HG03439 (cell line): ENCODE measurements at regions not wholly inside any gene's neighbourhood (a gene's known extent, or its start where the extent isn't known, plus 50 kb on each side); places are given as distances from the start of the nearest gene placed in this dataset.

Source experiments
- ATAC-seq: cut with Tn5 transposase; IDR thresholded peaks from one replicate; pipeline ENCODE4 v1.9.1; 2021; ENCODE audit warnings: mild to moderate bottlenecking, moderate library complexity; ENCODE audit not compliant: unreplicated experiment

- ATAC-seq = no peak
These were observed 304.9 kb downstream of the TMEM167A start for GRCh38 chr5:82772281-82772680.

- no peak for ATAC-seq
These were observed 311.0 kb downstream of the TMEM167A start for GRCh38 chr5:82766206-82766605.

DNA sequence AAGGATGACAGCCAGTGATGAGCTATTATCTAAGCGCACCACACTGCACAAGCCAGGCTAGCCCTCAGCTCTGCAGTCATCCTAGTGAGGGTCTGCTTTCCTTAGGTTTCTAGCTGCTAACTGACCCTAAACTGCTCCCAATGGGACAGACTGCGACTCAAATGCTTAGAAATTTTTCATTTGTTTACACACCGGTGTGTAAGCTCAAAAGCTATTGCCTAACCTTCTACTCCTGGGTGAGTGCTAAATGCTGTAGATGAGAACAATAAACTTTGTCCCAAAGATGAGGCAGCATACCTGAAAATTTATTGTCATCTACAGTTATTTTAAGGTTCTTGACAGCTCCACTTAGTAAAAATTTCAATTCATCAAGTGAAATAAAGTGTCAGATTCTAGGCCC lies 311.4 kb downstream of the TMEM167A start:
- no peak for ATAC-seq

GRCh38 chr5:82760856-82761255 lies 316.3 kb downstream of the TMEM167A start:
- ATAC-seq = no peak

DNA sequence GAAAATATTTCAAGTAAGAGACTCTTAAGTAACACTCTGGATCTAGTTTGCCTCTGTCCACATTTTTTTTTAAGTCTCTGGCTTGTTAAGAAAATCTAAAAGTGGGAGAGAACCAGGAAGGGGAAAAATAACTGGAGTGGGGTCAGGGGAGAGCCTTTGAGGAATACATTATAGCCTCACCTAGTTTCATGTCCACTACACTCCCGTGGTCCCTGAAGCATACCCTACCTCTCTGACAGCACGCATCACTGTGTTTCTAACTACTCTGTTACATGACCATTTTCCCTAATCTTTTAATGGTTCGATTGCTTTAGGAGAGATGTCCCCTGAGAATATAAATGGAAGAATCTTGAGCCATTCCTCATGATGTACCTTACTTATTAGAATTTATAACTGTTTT lies 318.3 kb downstream of the TMEM167A start:
- ATAC-seq = no peak

DNA sequence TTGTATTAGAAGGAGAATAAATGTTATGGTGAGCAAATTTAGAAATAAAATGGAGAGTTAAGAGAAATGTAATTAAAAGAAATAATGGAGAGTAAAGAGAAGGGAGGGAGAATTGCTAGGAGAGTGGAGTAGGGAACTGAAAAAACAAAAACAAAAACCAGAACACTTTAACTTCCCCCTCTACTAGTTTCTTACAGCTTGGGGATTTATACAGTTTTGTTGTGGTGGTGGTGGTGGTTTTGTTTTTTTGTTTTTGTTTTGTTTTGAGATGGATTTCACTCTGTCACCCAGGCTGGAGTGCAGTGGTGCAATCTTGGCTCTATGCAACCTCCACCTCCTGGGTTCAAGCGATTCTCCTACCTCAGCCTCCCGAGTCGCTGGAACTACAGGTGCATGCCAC lies 322.4 kb downstream of the TMEM167A start:
- peak; percentile 77 for ATAC-seq

- no peak for ATAC-seq
These were observed 323.0 kb downstream of the TMEM167A start for GRCh38 chr5:82754036-82754746.

- ATAC-seq = no peak
These were observed 323.8 kb downstream of the TMEM167A start for GRCh38 chr5:82753374-82753773.

DNA sequence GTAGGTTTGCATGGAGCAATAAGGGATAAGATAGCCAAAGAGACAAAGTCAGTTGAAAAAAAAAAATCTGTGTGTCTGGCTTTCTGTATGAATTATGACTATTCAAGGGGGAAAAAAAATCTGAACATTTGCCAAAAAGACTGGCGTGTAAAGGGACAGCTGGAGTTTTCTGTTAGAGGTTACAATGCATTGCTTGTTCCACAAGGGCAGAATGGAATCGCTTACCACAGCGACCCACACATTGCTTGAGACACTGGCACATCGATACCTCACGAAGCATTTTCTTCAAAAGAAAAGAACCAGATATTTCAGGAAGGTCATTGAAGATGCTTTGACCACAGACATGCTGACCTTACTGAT lies 327.8 kb downstream of the TMEM167A start:
- no peak for ATAC-seq

DNA sequence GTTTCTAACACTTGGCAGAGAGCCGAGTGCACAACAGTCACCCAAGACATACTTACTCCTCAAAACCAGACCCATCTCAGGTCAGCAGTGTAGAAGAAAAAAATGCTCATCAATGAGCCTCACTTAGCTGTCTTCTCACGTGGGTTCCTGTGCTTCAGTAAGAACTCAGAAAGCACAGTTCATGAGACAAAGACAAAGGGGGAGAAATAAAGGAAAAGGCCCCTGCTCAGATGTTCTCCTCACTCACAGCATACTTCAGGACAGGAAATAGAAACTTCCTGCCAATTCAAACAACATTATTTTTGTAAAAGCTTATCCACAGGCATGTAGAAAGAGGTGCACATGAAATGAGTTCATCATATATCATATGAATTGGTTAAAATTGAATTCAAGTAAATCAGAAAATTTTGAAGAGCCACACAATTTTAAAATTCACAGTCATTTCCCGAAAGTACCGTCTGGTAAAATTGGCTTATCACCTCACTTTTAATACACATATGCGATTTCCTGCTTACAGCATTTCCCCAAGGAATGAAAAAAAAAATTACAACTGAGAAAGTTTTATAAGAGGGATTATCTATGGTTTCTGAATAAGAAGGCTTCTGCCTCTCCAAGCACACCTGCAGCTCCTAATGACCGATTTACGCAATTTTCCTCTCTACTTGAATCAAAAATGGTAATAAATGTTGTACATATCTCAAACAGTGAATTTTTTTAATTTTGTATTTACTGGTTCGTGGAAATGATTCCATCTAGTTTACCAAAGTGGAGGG lies 328.3 kb downstream of the TMEM167A start:
- ATAC-seq = no peak

- no peak for ATAC-seq
These were observed 329.2 kb downstream of the TMEM167A start for GRCh38 chr5:82747986-82748385.

DNA sequence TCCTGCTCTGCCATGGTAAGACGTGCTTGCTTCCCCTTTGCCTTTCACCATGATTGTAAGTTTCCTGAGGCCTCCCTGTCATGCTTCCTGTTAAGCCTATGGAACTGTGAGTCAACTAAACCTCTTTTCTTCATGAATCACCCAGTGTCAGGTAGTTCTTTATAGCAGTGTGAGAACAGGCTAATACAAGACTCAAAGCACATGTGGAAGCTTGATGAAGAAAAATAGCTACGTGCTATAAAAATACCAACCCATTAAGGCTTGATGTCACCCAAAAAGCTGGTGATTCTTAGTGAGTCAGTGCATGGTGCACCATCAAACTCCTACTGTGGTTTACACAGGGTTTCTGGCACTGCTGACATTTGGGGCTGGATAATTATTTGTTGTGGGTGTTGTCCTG lies 332.2 kb downstream of the TMEM167A start:
- no peak for ATAC-seq

- ATAC-seq = no peak
These were observed 338.4 kb downstream of the TMEM167A start for GRCh38 chr5:82738681-82739269.

- no peak for ATAC-seq
These were observed 341.9 kb downstream of the TMEM167A start for GRCh38 chr5:82735160-82735789.

DNA sequence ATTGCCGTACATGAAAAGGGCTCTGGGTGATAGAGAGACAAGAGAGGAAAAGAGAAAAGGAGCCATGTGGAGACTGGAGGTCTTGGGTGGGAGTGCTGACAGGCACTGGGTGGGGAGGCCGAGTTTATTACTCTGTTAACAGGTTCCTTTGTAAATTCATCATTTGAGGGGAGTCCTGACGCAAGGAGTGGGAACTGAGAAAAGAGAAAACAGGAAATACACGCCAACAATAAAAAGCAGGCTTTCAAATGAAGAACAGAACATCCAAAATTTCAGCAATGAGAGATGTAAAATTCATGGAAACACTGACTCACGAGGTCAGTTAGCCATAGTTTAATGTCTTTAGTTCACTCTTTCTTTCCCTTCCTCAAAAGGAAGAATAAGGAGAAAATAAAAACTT lies 342.8 kb downstream of the TMEM167A start:
- ATAC-seq = no peak

DNA sequence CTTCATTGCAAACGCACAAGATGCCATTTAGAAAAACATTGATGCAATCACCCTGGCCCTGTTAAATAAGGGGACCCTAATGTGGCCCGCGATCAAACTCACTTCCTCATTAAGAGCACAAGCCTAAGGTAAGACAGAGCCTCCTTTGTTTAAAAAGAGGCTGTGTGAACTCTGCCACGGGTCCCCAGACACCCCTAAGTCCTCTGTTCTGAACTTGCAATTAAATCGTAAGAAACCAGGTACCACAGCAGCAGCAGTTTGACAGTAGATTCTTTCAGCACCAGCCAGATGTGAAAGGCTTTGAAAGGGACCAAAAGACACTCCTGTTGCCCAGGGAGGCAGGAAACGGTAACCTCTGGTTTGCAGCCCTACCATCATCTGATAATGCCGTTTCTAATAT lies 346.3 kb downstream of the TMEM167A start:
- ATAC-seq = no peak

GRCh38 chr5:82728926-82729702 lies 348.1 kb downstream of the TMEM167A start:
- ATAC-seq = no peak

DNA sequence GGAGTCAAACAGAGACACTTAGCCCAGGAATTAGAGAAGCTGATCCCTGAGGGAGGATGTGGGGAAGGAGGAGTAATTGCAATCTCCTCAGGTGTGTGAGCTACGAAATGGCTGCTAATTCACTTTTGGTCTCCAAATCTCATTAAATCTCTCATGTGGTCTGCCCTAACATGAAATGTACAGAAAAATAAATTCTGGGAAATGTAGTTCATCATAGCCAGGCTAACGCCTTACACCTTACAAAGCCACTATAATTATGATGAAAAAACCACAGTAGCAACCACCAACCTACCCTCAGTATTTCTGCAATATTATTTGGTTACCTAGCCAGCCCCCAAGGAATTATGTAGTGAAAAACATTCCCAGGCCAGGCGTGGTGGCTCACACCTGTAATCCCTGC lies 354.0 kb downstream of the TMEM167A start:
- no peak for ATAC-seq

GRCh38 chr5:82721087-82721410 lies 356.1 kb downstream of the TMEM167A start:
- ATAC-seq = no peak

DNA sequence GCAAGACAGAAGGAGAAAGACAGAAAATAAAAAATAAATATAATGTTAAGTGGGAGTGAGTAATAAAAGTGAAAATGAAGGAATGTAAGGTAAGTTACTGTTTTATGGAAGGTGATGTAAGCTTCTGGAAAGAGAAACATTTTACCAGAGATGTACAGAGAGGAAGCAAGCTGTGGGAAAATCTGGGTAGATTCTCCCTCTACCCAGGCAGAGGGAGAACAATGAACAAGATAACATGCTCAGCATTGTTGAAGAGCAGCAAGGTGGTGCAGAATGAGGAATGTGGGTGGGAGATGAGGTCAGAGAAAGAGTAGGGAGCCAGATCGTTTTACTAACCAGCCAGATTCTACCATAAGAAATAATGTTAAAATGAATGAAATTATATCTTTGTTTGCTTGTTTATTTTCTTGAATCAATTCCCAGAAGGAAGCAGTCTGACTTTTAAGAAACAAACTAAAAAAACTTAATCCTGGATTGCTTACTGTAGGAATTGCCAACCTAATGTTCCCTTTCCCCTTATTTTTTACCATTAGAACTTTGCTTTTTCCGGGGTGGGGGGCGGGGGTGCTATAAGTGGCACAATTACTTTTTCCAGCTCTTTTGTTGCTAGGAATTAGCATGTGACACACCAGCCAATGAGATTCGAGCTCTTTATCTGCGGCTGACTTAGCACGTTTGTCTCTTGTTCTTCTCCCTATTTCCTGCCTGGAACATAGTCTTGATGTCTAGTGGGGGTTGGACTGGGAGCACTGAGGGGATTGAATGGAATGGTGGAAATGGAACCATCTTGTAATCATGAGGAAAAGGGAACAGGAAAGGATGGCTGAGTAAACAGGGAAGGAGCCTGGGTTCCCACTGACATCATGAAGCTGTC lies 356.7 kb downstream of the TMEM167A start:
- no peak for ATAC-seq
